Nephron (organoid): ENCODE measurements at regions not wholly inside any gene's neighbourhood (a gene's known extent, or its start where the extent isn't known, plus 50 kb on each side); places are given as distances from the start of the nearest gene placed in this dataset.

Experiments used
- H3K27ac Mint-ChIP-seq, 3 experiments: 2 replicates each; pipeline ENCODE4 v1.8.0; 2020; ENCODE audit warnings: mixed read lengths in 3 of 3, mild to moderate bottlenecking in 2 of 3, moderate library complexity in 1 of 3
- H3K27me3 Mint-ChIP-seq: 2 replicates; pipeline ENCODE4 v1.8.0; 2021; ENCODE audit warnings: low read depth, mild to moderate bottlenecking, moderate library complexity, mixed read lengths
- H3K36me3 Mint-ChIP-seq: 2 replicates; pipeline ENCODE4 v1.8.0; 2020; ENCODE audit warnings: low read depth, mixed read lengths
- H3K4me1 Mint-ChIP-seq: 2 replicates; pipeline ENCODE4 v1.8.0; 2020; ENCODE audit warnings: mixed read lengths
- H3K4me3 Mint-ChIP-seq, 3 experiments: 2 replicates each; pipeline ENCODE4 v1.8.0; 2020; ENCODE audit warnings: mild to moderate bottlenecking in 3 of 3, mixed read lengths in 3 of 3, moderate library complexity in 2 of 3
- H3K9me3 Mint-ChIP-seq: 2 replicates; pipeline ENCODE4 v1.8.0; 2020; ENCODE audit warnings: mixed read lengths
- TF ChIP-seq, protein P1 (sequence below), 3 experiments: fragments of 200-600 bp; sonication (generic); IDR thresholded peaks; one replicate each; pipeline ENCODE4 v1.5.0; 2021; ENCODE audit warnings: antibody characterized with exemption in 3 of 3; ENCODE audit not compliant: unreplicated experiment in 3 of 3

DNA sequence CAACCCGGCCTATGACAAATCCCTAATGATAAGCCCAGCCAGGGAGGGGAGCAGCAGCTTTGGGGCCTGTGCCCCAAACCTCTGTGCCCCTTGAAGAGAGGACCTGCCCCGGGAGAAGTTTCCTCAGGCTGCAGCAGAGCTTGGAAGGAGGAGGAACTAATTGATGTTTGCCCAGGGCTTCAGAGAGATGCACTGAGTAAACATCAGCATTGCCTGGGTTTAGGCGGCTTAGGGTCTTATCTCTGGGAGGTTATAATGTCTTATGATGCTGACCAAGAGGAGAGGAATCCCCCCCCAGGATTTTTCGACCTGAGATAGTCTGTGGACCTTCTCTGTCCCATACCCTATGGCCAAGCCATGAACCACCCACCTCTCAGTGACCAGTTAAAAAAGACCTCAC is 148.7 kb upstream of the SDK2 start:
- no peak overlapping the region for H3K4me3 Mint-ChIP-seq
- TF ChIP-seq, protein P1, sequence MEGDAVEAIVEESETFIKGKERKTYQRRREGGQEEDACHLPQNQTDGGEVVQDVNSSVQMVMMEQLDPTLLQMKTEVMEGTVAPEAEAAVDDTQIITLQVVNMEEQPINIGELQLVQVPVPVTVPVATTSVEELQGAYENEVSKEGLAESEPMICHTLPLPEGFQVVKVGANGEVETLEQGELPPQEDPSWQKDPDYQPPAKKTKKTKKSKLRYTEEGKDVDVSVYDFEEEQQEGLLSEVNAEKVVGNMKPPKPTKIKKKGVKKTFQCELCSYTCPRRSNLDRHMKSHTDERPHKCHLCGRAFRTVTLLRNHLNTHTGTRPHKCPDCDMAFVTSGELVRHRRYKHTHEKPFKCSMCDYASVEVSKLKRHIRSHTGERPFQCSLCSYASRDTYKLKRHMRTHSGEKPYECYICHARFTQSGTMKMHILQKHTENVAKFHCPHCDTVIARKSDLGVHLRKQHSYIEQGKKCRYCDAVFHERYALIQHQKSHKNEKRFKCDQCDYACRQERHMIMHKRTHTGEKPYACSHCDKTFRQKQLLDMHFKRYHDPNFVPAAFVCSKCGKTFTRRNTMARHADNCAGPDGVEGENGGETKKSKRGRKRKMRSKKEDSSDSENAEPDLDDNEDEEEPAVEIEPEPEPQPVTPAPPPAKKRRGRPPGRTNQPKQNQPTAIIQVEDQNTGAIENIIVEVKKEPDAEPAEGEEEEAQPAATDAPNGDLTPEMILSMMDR (IDR thresholded peaks at IDR 0.05; ENCODE audit: unreplicated experiment in 3 of 3): no peak
- no peak overlapping the region for H3K27ac Mint-ChIP-seq
- H3K27me3 Mint-ChIP-seq: peaks cover 60% of the 10 kb centered on the region
- H3K4me1 Mint-ChIP-seq: peaks cover 19% of the 10 kb centered on the region
- peaks cover 4% of the 10 kb centered on the region for H3K36me3 Mint-ChIP-seq
- H3K9me3 Mint-ChIP-seq: peaks cover 3% of the 10 kb centered on the region

GRCh38 chr17:73794336-73794735 is 150.1 kb upstream of the SDK2 start:
- Mint-ChIP-seq H3K27me3 (peaks cover 50% of the 10 kb centered on the region), H3K4me3 (no peak overlapping the region), H3K4me1 (peaks cover 20% of the 10 kb centered on the region), H3K27ac (no peak overlapping the region), H3K36me3 (no peaks in the 10 kb centered on the region), H3K9me3 (no peaks in the 10 kb centered on the region)
- TF ChIP-seq, protein P1 (IDR thresholded peaks at IDR 0.05; ENCODE audit: unreplicated experiment in 3 of 3): no peak

- no peaks in the 10 kb centered on the region for H3K36me3 Mint-ChIP-seq
- H3K27ac Mint-ChIP-seq: no peak overlapping the region
- TF ChIP-seq, protein P1 (IDR thresholded peaks at IDR 0.05; ENCODE audit: unreplicated experiment in 3 of 3): no peak
- H3K4me3 Mint-ChIP-seq: no peak overlapping the region
- H3K9me3 Mint-ChIP-seq: no peaks in the 10 kb centered on the region
- peaks cover 20% of the 10 kb centered on the region for H3K4me1 Mint-ChIP-seq
- H3K27me3 Mint-ChIP-seq: peaks cover 47% of the 10 kb centered on the region
Measured at GRCh38 chr17:73795730-73796129, 151.5 kb upstream of the SDK2 start.

- Mint-ChIP-seq H3K9me3 (peaks cover under 1% of the 10 kb centered on the region), H3K27ac (peak overlapping the region in 2 of 3 experiments; percentile 9 to 32), H3K4me1 (peaks cover 26% of the 10 kb centered on the region), H3K27me3 (peaks cover 48% of the 10 kb centered on the region), H3K36me3 (no peaks in the 10 kb centered on the region), H3K4me3 (no peak overlapping the region)
- TF ChIP-seq, protein P1 (IDR thresholded peaks at IDR 0.05; ENCODE audit: unreplicated experiment in 3 of 3): no peak
Measured at GRCh38 chr17:73797594-73798110, 153.4 kb upstream of the SDK2 start.

DNA sequence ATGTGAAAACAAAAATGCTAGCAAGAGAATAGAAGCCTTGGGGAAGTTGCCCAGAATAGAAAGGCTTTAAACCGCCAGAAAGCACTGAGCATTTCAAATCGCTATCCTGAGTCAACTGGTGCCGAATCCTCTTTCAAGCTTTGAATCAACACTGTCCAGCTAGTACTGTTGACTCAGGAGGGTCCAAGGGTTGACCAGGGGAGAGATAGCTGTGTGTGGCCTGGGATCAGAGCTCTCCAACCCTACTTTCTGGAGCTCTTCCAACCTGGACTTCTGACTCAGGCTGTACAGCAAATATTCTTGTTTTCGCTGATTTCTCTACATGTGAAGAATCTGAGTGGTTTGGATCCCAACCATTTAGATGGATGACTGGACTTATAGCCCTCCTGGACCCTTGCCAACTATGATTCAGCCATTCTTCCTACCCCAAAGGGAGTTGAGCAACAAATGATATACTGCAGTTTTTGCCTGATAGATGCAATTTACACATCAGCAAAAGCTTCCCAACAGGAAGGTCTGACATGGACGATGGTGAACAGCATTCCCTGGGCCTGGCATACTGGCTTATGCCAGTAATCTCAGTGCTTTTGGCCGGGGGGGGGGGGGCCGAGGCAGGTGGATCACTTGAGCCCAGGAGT is 154.0 kb upstream of the SDK2 start:
- Mint-ChIP-seq H3K27me3 (peaks cover 46% of the 10 kb centered on the region), H3K4me3 (no peak overlapping the region), H3K4me1 (peaks cover 26% of the 10 kb centered on the region), H3K36me3 (no peaks in the 10 kb centered on the region), H3K27ac (peak overlapping the region in 2 of 3 experiments; percentile 9 to 32), H3K9me3 (peaks cover 3% of the 10 kb centered on the region)
- TF ChIP-seq, protein P1 (IDR thresholded peaks at IDR 0.05; ENCODE audit: unreplicated experiment in 3 of 3): no peak

DNA sequence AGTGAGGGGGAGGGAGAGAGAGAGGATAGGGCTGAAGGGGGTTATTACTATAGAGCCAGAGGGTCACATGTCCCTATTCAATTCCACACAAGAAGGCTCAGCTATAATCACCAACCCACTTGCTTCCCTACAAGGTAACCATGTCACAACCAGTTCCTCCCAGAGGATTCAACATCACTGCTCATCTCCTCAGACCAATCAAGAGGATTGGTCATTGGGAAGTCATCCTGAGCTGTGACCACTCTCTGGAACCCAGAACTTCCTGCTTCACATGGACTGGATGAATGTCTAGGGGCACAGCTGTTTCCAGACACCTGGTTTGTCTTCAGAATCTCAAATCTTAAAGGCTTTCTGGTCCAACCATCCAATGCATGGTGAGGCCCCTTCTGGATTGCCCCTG is 154.9 kb upstream of the SDK2 start:
- H3K27me3 Mint-ChIP-seq: peaks cover 43% of the 10 kb centered on the region
- H3K4me1 Mint-ChIP-seq: peaks cover 26% of the 10 kb centered on the region
- no peak overlapping the region for H3K4me3 Mint-ChIP-seq
- peaks cover 3% of the 10 kb centered on the region for H3K9me3 Mint-ChIP-seq
- TF ChIP-seq, protein P1 (IDR thresholded peaks at IDR 0.05; ENCODE audit: unreplicated experiment in 3 of 3): no peak
- no peak overlapping the region for H3K27ac Mint-ChIP-seq
- H3K36me3 Mint-ChIP-seq: no peaks in the 10 kb centered on the region
